HL-60 (cell line): ENCODE measurements at regions not wholly inside any gene's neighbourhood (a gene's known extent, or its start where the extent isn't known, plus 50 kb on each side); places are given as distances from the start of the nearest gene placed in this dataset.
A peak's percentile ranks its signal among the peaks of the same experiment; 100 is the strongest.

Experiments used
- DNase-seq, 2 experiments: peaks; one replicate each; pipeline ENCODE4 v3.0.0-alpha.2; 2010 to 2020; ENCODE audit warnings: low read depth in 1 of 2, low spot score in 1 of 2
- H3K27ac ChIP-seq: fragments of 250-450 bp; sonication (Bioruptor Pico); replicated peaks from 2 replicates; pipeline ENCODE4 v1.5.1; 2020; ENCODE audit warnings: mild to moderate bottlenecking, moderate library complexity
- H3K27me3 ChIP-seq: fragments of 250-450 bp; sonication (Bioruptor Pico); 2 replicates; pipeline ENCODE4 v1.5.1; 2021; ENCODE audit warnings: mild to moderate bottlenecking, moderate library complexity; ENCODE audit not compliant: insufficient read depth, poor library complexity, severe bottlenecking
- H3K4me3 ChIP-seq: replicated peaks from 2 replicates; pipeline ENCODE4 v1.5.1; 2011; ENCODE audit warnings: mild to moderate bottlenecking, control low read depth, low read length; ENCODE audit not compliant: insufficient read depth
- CTCF ChIP-seq: IDR thresholded peaks from one replicate; pipeline ENCODE4 v1.5.1; 2011; ENCODE audit warnings: low read length, control low read depth, inconsistent platforms; ENCODE audit not compliant: insufficient read depth
- GABPA ChIP-seq: IDR thresholded peaks from 2 replicates; pipeline ENCODE4 v1.6.1; 2012; ENCODE audit warnings: low read depth
- POLR2AphosphoS5 ChIP-seq: IDR thresholded peaks from 2 replicates; pipeline ENCODE4 v1.6.1; 2012; ENCODE audit warnings: low read depth
- REST ChIP-seq: IDR thresholded peaks from 2 replicates; pipeline ENCODE4 v1.6.1; 2012; ENCODE audit warnings: low read depth; ENCODE audit not compliant: insufficient replicate concordance
- SPI1 ChIP-seq: IDR thresholded peaks from 2 replicates; pipeline ENCODE4 v1.6.1; 2012; ENCODE audit warnings: low read depth, mild to moderate bottlenecking, borderline replicate concordance

DNA sequence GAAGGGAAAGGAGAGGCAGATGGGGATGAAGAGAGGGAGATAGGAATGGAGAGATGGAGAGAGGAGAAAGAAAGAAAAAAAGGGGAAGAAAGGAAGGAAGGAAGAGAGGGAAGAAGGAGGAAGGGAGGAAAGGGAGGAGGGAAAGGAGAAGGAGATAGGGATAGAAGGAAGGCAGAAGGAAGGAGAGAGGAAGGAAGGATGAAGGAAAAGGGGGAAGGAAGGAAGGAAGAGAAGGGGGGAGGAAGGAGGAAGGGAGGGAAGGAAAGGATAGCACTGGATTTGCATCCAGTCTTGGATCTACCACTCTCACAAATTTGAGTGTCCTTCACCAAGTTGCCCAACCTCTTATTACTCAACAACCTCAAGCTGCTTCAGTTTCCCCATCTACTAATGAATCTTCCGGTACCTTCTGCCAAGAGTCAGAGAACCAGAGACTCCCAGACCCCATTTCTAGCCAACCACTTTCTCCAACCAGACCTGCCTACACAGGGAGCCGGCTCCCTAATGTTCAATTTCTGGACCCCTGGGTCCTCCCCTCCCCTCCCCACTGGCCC lies 79.7 kb upstream of the FOXP4 start:
- Histone ChIP-seq H3K4me3 (no peak overlapping the region), H3K27ac (no peak overlapping the region), H3K27me3 (peaks cover 25% of the 10 kb centered on the region)
- peak; percentile 38 to 57 for DNase-seq
- no peak for TF ChIP-seq GABPA
- no peak for TF ChIP-seq SPI1
- TF ChIP-seq REST: no peak
- TF ChIP-seq POLR2AphosphoS5: no peak
- TF ChIP-seq CTCF: no peak

GRCh38 chr6:41467061-41467460 lies 79.1 kb upstream of the FOXP4 start:
- H3K27me3 ChIP-seq: peaks cover 28% of the 10 kb centered on the region
- no peak overlapping the region for H3K4me3 ChIP-seq
- H3K27ac ChIP-seq: no peak overlapping the region
- no peak for DNase-seq
- TF ChIP-seq CTCF: no peak
- no peak for TF ChIP-seq SPI1
- no peak for TF ChIP-seq POLR2AphosphoS5
- TF ChIP-seq GABPA: no peak
- TF ChIP-seq REST: no peak

DNA sequence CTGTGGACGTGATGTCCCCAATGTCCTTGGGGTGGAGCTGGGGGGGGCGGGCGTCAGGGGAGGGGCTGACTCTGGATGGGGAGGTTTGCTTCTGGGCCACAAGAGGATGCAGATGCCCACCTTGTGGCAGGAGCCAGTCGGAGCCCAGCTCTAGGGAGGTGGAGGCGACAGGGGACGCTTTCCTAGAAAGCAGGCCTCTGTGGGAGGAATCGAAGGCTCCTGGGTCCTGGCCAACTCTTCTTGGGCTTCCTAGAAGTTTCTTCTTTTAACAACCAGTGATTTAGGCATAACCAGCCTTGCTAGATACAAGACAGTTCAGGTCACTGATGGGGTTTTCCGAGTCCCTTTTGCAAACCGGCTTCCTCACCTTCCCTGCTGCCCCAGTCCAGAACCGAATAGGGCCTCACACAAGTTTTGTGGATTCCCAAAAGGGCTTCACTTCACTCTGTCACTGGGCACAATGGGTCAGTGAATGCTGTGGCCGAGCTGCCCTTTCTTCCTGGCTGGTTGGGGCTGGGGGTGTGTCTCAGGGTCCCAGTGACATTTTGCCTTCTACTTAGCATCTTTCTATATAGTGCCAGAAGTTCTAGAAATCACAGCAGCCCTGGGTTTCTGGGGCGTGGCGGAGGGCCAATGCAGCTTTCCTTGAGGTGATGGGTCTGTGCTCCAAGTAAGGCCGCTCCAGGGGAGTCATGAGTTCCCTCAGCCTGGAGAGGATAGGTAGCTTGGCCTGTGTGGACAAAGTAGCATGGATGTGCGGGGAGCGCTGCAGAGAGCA lies 78.4 kb upstream of the FOXP4 start:
- no peak for TF ChIP-seq POLR2AphosphoS5
- TF ChIP-seq GABPA: no peak
- TF ChIP-seq SPI1: no peak
- TF ChIP-seq CTCF: no peak
- no peak for TF ChIP-seq REST
- Histone ChIP-seq H3K4me3 (no peak overlapping the region), H3K27ac (no peak overlapping the region), H3K27me3 (peaks cover 28% of the 10 kb centered on the region)
- DNase-seq: no peak
